K562 (cell line): ENCODE measurements at regions not wholly inside any gene's neighbourhood (a gene's known extent, or its start where the extent isn't known, plus 50 kb on each side); places are given as distances from the start of the nearest gene placed in this dataset.

ENCODE experiments used
- ATAC-seq: fragments of 200-7000 bp; cut with Tn5 transposase; 3 replicates; pipeline ENCODE4 v1.9.1; 2020; ENCODE audit warnings: moderate library complexity
- BruUV-seq: library from RNA; stranded (reverse); fragments of 400-500 nt; replicated peaks from 2 replicates; lab custom pipeline; 2021; lab: Mats Ljungman, UMichigan
- CTCF ChIA-PET: fragments of 300-600 bp; formaldehyde crosslinking; extraction: SDS; loops from one replicate; lab custom pipeline; 2021; ENCODE audit warnings: low intra/inter-chr PET ratio; lab: Yijun Ruan, JAX
- POLR2A ChIA-PET: fragments of 300-600, 350-650 bp; sonication (Branson Sonifier 250); formaldehyde crosslinking; extraction: SDS; loops from one replicate; lab custom pipeline; 2021; ENCODE audit warnings: antibody characterized with exemption, inconsistent platforms; lab: Yijun Ruan, JAX
- DNase-seq, 4 experiments: peaks; one replicate each; pipeline versions ENCODE4 v3.0.0 to v3.0.0-alpha.2; 2011 to 2018; ENCODE audit warnings: low spot score in 3 of 4, mixed read lengths in 3 of 4; ENCODE audit errors: extremely low read depth in 1 of 4
- FAIRE-seq: peaks from 2 replicates; lab custom pipeline; 2011; peaks lifted over from hg19 to GRCh38; lab: Jason Lieb, UNC
- H2AFZ ChIP-seq: 2 replicates; pipeline ENCODE4 v1.6.0; 2011; ENCODE audit warnings: low read depth, low read length, control low read depth, inconsistent platforms
- H3K27ac ChIP-seq: fragments of 200-600 bp; 3 replicates; pipeline ENCODE4 v1.8.0; 2011; ENCODE audit warnings: low read depth, mild to moderate bottlenecking, control low read depth, inconsistent platforms, low read length, moderate library complexity, mixed read lengths; ENCODE audit errors: extremely low read depth
- H3K27me3 ChIP-seq, 2 experiments: fragments of 300-600 bp in 1 of 2; 2 replicates in 1 of 2; 3 replicates in 1 of 2; pipeline versions ENCODE4 v1.6.0 to v1.8.0; 2011; ENCODE audit warnings: inconsistent platforms in 2 of 2, low read length in 2 of 2, mild to moderate bottlenecking in 1 of 2, mixed read lengths in 1 of 2, moderate library complexity in 1 of 2; ENCODE audit not compliant: control insufficient read depth in 2 of 2, insufficient read depth in 2 of 2
- H3K36me3 ChIP-seq: fragments of 300-600 bp; 3 replicates; pipeline ENCODE4 v1.8.0; 2011; ENCODE audit warnings: mild to moderate bottlenecking, low read length, inconsistent platforms; ENCODE audit not compliant: control insufficient read depth, insufficient read depth
- H3K4me1 ChIP-seq, 2 experiments: fragments of 200-600 bp in 1 of 2; replicated peaks in 1 of 2; 2 replicates in 1 of 2; 3 replicates in 1 of 2; pipeline versions ENCODE4 v1.5.1 to v1.8.0; 2011; ENCODE audit warnings: inconsistent platforms in 2 of 2, low read length in 2 of 2, mild to moderate bottlenecking in 1 of 2, mixed read lengths in 1 of 2, moderate library complexity in 1 of 2; ENCODE audit not compliant: control insufficient read depth in 2 of 2, insufficient read depth in 2 of 2
- H3K4me2 ChIP-seq: 2 replicates; pipeline ENCODE4 v1.6.1; 2011; ENCODE audit warnings: low read length, control low read depth, inconsistent platforms, mixed read lengths; ENCODE audit not compliant: insufficient read depth
- H3K4me3 ChIP-seq: fragments of 200-600 bp; sonication (generic), shearing (Covaris generic); 2 replicates; pipeline ENCODE4 v1.5.1; 2016; ENCODE audit warnings: control low read depth, inconsistent platforms
- H3K79me2 ChIP-seq: fragments of 200-600 bp; 3 replicates; pipeline ENCODE4 v1.8.0; 2011; ENCODE audit warnings: low read length, inconsistent platforms; ENCODE audit not compliant: control insufficient read depth, insufficient read depth
- H3K9ac ChIP-seq, 2 experiments: 2 replicates each; pipeline versions ENCODE4 v1.6.0 to v1.6.1; 2011; ENCODE audit warnings: low read depth in 2 of 2, low read length in 2 of 2, control low read depth in 1 of 2, inconsistent platforms in 1 of 2, mild to moderate bottlenecking in 1 of 2, mixed read lengths in 1 of 2; ENCODE audit not compliant: insufficient read depth in 1 of 2
- H3K9me1 ChIP-seq: one replicate; pipeline ENCODE4 v1.6.0; 2011; ENCODE audit warnings: inconsistent platforms, mild to moderate bottlenecking, low read length, moderate library complexity; ENCODE audit not compliant: control insufficient read depth, insufficient read depth
- H3K9me3 ChIP-seq: replicated peaks from 2 replicates; pipeline ENCODE4 v1.5.1; 2011; ENCODE audit warnings: low read depth, low read length, inconsistent platforms; ENCODE audit not compliant: control insufficient read depth, insufficient read depth
- H4K20me1 ChIP-seq: replicated peaks from 2 replicates; pipeline ENCODE4 v1.6.1; 2011; ENCODE audit warnings: low read length, inconsistent platforms, mixed read lengths; ENCODE audit not compliant: control insufficient read depth, insufficient read depth
- HNRNPLL ChIP-seq: fragments of 200-400 bp; formaldehyde crosslinking; IDR thresholded peaks from 2 replicates; pipeline ENCODE4 v1.6.1; 2017; ENCODE audit warnings: low read length, low read depth, mild to moderate bottlenecking; ENCODE audit not compliant: poor library complexity, severe bottlenecking
- HSF4 ChIP-seq: fragments of 250-450 bp; sonication (Bioruptor Pico); IDR thresholded peaks from 2 replicates; pipeline ENCODE4 v2.1.2; 2022; ENCODE audit warnings: mild to moderate bottlenecking, moderate library complexity, borderline replicate concordance
- LEF1 ChIP-seq: fragments of 450-650 bp; IDR thresholded peaks from 2 replicates; pipeline ENCODE4 v1.6.1; 2016; ENCODE audit warnings: mild to moderate bottlenecking
- MLX ChIP-seq, 2 experiments: fragments of 450-650 bp in 1 of 2; sonication (generic) in 1 of 2; formaldehyde crosslinking; conservative IDR thresholded peaks; 2 replicates each; pipeline versions ENCODE4 v1.4.0 to v1.8.1; 2020 to 2022; ENCODE audit warnings: mild to moderate bottlenecking in 1 of 2, missing genetic modification reagents in 1 of 2
- NBN ChIP-seq: fragments of 450-650 bp; IDR thresholded peaks from 2 replicates; pipeline ENCODE4 v1.6.1; 2016; ENCODE audit warnings: low read depth, mild to moderate bottlenecking
- PCBP2 ChIP-seq: fragments of 200-400 bp; formaldehyde crosslinking; IDR thresholded peaks from 2 replicates; pipeline ENCODE4 v1.6.1; 2018; ENCODE audit warnings: low read length, low read depth, mild to moderate bottlenecking, moderate library complexity; ENCODE audit not compliant: poor library complexity, severe bottlenecking
- PKNOX1 ChIP-seq: fragments of 450-650 bp; IDR thresholded peaks from 2 replicates; pipeline ENCODE4 v1.6.1; 2016
- RFX5 ChIP-seq: IDR thresholded peaks from 2 replicates; pipeline ENCODE4 v1.6.1; 2011; ENCODE audit warnings: low read depth, mild to moderate bottlenecking, improper control_type of control experiment, low read length
- SMARCB1 ChIP-seq: IDR thresholded peaks from 2 replicates; pipeline ENCODE4 v1.6.1; 2011; ENCODE audit warnings: improper control_type of control experiment, low read depth; ENCODE audit not compliant: insufficient read length
- ZNF253 ChIP-seq: fragments of 250-450 bp; sonication (Bioruptor Pico); conservative IDR thresholded peaks from 2 replicates; pipeline ENCODE4 v1.6.1; 2021; ENCODE audit warnings: mild to moderate bottlenecking
- ZNF511 ChIP-seq: sonication (generic); formaldehyde crosslinking; IDR thresholded peaks from 2 replicates; pipeline ENCODE4 v1.8.0; 2022; ENCODE audit warnings: mild to moderate bottlenecking, missing genetic modification reagents
- ZNF584 ChIP-seq: fragments of 200-800 bp; sonication (Bioruptor generic); IDR thresholded peaks from 2 replicates; pipeline ENCODE4 v1.6.1; 2016; ENCODE audit warnings: low read depth, mild to moderate bottlenecking, missing genetic modification characterization, missing compliant biosample characterization
- WGBS: fragments of 100-300 bp; shearing (Covaris generic); methylation state at CpG from one replicate; pipeline ENCODE4 v1.1.6; 2016; ENCODE audit warnings: low coverage, mixed read lengths; ENCODE audit not compliant: insufficient coverage; ENCODE audit errors: missing lambda C conversion rate; 5-methylcytosine and 5-hydroxymethylcytosine counted together
- in situ Hi-C: fragments of 300-500 bp; cut with MboI; formaldehyde crosslinking; loops from 4 replicates; pipeline ENCODE4 v1.15.0; 2018; ENCODE audit warnings: inconsistent platforms, mixed read lengths
- intact Hi-C: fragments of 100-400 bp; cut with micrococcal nuclease; formaldehyde crosslinking; loops from 2 replicates; pipeline ENCODE4 v1.14.2; 2022

GRCh38 chr5:133701871-133702270, 89.5 kb upstream of the FSTL4 start (continued):
- TF ChIP-seq HNRNPLL (no peak), RFX5 (no peak), PCBP2 (no peak)

DNA sequence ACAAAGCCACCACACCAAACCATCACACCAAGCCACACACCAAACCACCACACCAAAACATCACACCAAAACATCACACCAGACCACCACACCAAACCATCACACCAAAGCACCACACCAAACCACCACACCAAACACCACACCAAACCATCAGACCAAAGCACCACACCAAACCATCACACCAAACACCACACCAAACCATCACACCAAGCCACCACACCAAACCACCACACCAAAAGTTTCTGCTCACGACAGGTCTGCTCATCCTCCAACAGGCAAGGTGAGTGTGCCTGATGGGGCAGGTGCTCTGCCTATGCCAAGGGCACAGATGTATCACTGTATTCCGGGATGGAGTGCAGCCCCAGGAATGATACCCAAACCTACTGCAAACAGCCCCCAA, 87.9 kb upstream of the FSTL4 start:
- Histone ChIP-seq H3K9me3 (no peaks in the 10 kb centered on the region), H3K4me2 (no peak overlapping the region), H3K79me2 (no peaks in the 10 kb centered on the region), H3K36me3 (no peaks in the 10 kb centered on the region), H3K4me3 (no peak overlapping the region), H2AFZ (no peak overlapping the region), H3K27ac (no peak overlapping the region), H3K9ac (no peak overlapping the region), H3K9me1 (no peaks in the 10 kb centered on the region), H4K20me1 (peaks cover 3% of the 10 kb centered on the region; the same call in 1 of the 2 replicates), H3K4me1 (no peaks in the 10 kb centered on the region), H3K27me3 (peaks cover 2 to 45% of the 10 kb centered on the region in 2 experiments; a peak in 2 of 5 replicates)
- FAIRE-seq = no peak
- POLR2A ChIA-PET = interaction anchor here (0.8 kb wide), 1 partner anchor 392 kb away, joined by 3 read pairs; no protein-coding TSS in a partner anchor
- ATAC-seq = no peak
- DNase-seq = no peak
- in situ Hi-C loops (no loop called here), intact Hi-C loops (no loop called here)
- CTCF ChIA-PET = no interaction called here
- no TSS peak for BruUV-seq
- WGBS = 0% methylated on average over 2 of the region's 2 CpGs
- no peak for TF ChIP-seq MLX (CRISPR knock-in tag; conservative IDR thresholded peaks at IDR 0.05)
- no peak for TF ChIP-seq ZNF253 (CRISPR knock-in tag)
- TF ChIP-seq HSF4 (CRISPR knock-in tag) = no peak
- TF ChIP-seq SMARCB1 = no peak
- TF ChIP-seq NBN = no peak
- TF ChIP-seq PKNOX1 = no peak
- no peak for TF ChIP-seq LEF1
- no peak for TF ChIP-seq ZNF511 (CRISPR knock-in tag)
- TF ChIP-seq ZNF584 (CRISPR knock-in tag) = no peak
